HL-60/S4 treated with phorbol 12-myristate 13-acetate at 8.2 ng/mL for 4 days and 3 days (cell line): ENCODE measurements at regions not wholly inside any gene's neighbourhood (a gene's known extent, or its start where the extent isn't known, plus 50 kb on each side); places are given as distances from the start of the nearest gene placed in this dataset.
"Not testable (repeated sequence)": the region's sequence is repeated elsewhere in the genome, so short reads cannot be mapped to it uniquely, and the experiment has no call there.

Source experiments
- in situ Hi-C: fragments of 300-500 bp; cut with MboI; formaldehyde crosslinking; loops from 2 replicates; pipeline ENCODE4 v1.15.0; 2022; ENCODE audit warnings: low sequenced_read_pairs

DNA sequence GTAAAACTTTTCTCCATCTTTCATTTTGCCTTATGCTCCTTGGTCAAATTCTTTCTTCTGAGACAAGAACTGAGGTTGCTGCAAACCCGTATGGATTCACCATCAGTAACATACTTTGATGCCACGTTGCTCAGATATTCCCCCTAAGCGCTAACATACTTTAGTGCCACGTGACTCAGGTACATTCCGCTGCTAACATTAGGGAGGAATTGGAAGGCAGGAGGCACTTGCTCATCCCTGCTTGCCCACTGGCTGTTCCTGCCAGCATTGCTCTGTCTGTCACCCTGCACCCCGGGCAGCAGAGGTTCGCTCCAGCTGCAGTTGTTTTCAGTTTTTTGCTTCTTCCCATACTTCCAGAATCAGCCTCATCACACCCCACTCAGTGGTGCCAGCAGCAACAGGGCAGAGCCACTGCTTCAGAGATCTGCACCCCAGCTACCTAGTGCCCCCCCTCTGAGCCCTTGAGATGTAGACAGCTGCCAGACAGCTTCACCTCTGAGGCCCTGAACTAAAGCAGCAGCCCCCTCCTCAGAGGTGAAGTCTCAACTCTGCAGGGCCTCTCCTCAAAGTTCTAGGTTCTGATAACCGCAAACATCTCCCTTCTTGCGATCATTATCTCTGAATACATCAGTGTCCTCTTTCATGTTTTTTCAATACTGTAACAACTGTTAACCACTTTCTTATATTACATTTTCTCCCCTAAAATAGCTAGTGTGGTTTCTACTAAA, 228.0 kb upstream of the KIF2A start:
- in situ Hi-C loops, result no loop called here

DNA sequence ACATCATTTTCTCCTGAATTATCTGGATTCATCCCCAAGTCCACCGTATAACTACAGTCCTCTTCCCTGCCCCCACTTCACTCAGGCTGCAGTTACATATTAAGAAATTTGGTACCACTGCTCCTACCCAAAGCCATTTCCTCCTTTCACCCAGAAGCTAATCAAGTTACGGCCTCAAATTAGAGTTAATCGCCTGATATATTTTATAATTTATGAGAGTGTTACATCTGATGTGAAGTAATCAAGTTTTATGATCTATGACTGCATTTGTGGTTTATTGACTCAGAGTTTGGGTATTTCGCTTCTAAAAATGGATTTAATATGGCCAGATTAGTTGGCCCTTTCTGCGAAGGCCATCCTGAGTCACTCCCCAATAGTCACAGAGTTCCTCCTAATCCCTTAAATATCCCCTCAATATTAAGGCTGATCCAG, 223.6 kb upstream of the KIF2A start:
- in situ Hi-C loops, result no loop called here

DNA sequence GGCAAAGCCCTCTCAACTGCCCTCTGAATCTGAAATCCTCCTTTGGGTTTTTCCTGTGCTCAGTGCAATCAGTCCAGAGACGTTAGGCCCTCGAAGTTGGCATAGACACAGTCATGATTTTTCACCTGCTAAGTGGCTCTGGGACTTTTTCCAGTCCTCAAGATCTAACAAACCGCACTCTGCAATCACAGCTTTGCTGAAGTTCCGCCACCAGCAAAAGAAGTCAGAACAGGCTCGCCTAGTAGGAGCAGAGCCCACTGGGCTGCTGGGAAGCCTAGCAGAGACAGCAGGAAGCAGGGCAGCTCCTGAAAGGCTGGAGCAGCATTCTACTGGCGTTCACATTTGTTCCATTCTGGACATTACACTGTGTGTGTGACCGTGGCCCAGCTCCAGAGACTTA, 222.8 kb upstream of the KIF2A start:
- in situ Hi-C loops, result no loop called here

DNA sequence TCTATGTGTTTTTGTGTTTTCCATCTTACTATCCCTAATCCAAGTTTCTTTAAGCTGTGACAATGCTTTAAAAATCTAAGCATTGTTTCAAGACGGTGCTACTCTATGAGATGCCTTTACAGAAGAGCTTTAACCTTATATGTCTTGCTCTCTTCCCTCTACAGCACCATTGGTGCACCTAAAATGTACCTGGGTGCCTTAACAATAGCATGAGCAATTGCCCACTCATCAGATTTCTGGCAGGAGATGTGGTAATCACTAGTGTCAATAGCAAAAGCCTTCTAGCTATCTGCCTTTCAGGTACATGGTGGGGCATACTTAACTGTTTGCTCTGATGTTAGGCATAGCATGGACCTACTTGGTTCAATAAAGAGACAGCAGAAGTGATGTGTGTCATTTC, 222.3 kb upstream of the KIF2A start:
- in situ Hi-C loops, result no loop called here

DNA sequence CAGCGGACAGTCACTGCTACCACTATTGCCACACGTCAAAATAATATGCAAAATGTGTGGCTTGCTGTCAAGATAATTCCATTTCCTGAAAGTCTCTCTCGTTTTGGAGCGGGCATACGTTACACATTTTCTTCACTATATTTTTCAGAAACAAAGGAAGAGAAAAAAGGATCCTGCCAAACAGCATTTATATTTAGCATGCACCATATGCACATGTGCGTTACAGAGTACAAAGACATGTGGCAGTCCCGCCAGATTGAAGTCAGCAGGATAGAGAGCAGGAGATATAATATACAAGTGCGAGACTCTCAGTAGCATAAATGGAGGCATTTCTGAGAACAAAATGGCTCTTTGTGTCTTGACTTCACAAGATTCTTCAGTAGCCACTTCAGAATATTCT, 221.6 kb upstream of the KIF2A start:
- in situ Hi-C loops, result no loop called here

DNA sequence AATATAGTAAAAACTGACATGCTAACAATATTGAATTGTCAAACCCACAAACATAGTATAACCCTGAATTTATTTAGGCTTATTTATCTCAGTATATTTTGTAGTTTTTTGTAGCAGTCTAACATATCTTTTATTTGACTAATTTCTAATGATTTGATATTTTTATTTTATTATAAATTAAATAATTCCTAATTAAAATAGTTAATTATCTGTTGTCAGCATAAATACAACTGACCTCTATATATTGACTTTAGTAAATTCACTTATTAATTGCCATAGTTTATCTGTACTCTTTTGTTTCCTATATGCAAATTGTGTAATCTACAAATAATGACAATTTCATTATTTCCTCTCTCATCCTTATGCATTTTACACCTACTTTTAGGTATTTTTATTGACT, 215.1 kb upstream of the KIF2A start:
- in situ Hi-C loops, result no loop called here

DNA sequence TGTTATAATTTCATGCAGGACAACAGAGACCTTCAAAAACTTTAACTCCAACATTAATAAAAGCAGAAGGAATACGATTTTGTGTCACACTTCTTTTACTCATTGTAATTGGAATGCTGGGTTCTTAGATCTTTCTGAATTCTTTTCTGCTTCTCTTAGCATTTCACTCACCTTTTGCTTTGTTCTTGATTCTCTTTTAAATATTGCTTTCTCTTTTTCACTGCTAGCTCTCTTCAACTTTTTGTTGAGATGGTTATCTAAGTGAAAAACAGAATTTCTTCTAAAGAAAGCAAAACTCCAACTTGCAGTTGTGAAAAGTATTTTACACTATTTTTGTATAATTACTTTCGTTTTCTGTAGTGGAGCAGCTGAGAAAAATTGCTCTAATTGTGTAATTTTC, 212.6 kb upstream of the KIF2A start:
- in situ Hi-C loops, result no loop called here

DNA sequence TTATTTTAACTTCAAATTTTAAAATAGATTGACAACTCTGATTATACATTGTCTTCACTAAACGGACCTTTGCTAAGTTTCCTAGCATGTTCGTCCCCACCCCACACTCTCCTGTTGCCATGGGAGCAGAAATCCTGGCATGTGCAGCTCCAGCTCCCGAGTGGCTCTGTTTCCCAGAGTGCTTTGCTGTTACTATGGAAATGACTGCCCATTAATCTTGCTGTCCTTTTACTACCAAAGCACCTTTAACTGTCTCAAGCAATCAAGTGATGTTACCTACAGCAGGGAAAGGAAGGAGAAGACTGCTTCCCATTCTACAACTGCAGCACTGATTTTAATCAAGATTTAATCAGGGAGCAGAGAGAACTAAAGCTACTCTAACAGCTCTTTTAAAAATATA, 212.0 kb upstream of the KIF2A start:
- in situ Hi-C loops, result no loop called here

DNA sequence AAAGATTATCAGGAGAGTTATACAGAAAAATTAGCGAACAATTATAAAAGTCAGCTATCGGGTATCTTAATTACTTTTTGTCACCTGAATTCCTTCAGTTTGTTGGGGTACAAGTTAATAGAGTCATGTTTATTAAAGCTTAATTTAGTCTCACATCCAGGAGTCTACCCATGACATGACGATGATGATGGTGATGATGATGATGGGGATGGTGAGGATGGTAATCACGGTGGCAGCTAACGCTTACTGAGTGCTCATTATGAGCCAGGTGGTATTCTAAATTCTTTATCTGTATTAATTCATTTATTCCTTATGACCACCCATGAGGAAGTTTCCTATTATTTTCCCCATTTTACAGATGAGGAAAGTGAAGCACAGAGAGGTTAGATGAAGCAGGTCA, 208.6 kb upstream of the KIF2A start:
- in situ Hi-C loops, result no loop called here

DNA sequence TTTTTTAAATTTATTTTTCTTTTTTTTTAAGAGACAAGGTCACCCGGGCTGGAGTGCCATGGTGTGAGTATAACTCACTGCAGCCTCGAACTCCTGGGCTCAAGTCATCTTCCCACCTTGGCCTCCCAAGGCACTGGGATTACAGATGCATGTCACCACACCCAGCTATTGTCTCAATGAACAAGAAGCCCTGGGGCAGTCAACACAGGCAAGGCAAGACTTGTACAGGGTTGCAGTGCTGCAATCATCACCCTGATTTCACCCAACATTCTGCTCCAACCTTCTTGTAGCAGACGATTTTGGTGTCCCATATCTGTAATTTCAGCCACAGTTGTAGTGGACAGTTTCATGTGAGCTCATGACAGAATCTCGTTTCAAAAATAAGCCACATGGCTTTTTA, 205.8 kb upstream of the KIF2A start:
- in situ Hi-C loops, result no loop called here

DNA sequence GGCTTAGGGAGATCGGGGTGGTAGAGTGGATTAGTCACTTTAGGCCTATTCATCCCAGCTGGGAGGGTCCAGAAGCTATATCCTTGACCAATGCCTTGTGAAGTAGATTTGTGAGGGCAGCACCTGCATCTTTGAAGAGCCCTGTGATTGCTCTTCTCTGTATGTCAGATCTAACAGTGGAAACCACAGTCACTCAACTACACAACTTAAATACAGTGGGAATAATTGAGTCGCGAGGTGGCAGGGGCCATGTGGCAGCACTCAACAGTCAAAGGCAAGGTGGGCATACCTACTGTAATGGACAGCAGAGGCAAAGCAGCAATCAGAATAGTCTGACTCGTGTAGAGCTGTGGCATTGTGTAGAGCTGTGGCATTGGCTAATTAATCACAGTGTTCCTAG, 202.1 kb upstream of the KIF2A start:
- in situ Hi-C loops, result not testable (repeated sequence)

DNA sequence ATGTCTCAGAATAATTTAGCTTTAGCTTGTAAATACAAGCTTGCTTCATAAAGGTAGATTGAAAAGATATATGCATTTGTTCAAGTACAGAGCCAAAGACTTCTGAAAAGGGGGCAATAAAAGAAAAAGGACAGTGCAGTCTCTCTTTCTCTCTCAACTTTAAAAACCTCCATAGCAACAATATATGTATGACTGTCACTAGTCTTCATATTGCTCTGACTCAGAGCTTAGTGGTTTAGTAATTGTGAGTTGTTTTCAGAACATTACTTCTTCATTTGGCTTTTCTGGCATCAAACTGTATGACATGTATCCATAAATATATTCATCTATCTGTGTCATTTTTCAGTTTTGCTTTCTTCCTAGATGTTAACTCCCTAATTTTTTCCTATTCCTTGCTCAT, 194.6 kb upstream of the KIF2A start:
- in situ Hi-C loops, result no loop called here

DNA sequence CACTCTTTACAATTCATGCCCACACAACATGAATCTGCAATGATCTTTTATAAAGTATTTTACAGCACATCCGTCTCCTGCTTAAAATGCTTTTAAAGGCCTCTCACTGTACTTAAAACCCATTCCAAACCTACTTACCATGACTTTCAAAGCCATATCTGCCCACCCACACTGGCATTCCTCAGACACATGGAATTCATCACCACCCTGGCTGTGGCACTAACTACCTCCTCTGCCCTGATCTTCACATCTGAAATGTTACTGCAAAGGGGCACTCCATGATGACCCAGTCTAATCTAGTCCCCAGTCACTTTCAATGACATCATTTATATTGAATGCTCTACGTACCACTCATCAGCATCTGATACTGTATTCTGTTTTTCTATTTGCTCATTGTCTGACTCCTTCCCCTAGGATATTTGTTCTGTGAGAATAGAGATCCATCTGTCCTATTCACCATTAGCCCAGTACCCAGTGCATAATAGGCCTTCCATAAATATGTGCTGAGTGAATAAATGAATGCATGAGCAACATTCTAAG, 193.2 kb upstream of the KIF2A start:
- in situ Hi-C loops, result no loop called here

DNA sequence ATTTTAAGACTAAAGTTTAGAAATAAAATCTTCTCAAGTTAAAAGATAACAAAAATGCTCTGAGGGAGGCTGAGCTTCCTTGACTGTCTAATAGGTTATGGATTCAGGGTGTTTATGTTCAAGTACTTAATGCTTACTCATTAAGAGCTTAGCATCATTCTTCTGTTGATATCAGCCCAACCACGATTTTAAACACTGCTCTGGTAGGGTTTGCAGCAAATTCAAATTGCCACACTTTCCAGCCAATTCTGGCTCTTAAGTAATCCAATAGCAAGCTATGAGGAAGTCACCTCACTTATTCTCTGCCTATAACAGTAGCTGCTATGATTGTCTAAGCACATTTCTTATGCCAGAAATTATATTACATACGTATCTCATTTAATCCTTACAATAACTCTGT, 191.0 kb upstream of the KIF2A start:
- in situ Hi-C loops, result no loop called here

DNA sequence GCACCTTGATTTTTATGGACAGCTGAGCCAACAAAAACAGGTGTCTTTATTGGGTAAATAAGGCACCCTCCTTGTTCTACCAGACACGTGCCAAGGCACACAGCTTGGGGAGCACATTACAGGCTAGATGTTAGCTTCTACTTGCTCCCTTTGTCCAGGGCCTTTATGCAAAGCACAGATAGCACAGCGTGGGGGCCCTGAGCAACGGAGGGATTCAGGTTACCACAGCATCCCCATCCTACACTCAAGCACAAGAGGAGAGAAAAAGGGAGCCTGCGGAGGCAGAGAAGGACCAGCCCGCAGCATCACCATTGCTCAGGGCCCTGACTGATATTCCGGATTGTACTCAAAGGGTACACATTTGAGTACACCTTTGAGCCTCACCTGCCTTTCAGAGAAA, 181.7 kb upstream of the KIF2A start:
- in situ Hi-C loops, result no loop called here

DNA sequence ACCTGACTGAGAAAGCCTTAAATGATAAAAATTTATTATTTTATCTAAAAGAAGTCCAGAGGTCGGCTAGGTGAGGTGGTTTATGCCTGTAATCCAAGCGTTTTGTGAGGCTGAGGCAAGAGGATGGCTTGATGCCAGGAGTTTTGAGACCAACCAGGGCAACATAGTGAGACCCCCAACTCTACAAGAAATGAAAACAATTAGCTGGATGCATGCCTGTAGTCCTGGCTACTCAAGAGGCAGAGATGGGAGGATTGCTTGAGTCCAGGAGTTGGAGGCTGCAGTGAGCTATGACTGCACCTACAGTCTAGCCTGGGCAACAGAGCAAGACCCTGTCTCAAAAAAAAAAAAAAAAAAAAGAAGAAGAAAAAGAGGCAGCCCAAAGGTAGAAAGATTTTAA, 179.9 kb upstream of the KIF2A start:
- in situ Hi-C loops, result no loop called here

DNA sequence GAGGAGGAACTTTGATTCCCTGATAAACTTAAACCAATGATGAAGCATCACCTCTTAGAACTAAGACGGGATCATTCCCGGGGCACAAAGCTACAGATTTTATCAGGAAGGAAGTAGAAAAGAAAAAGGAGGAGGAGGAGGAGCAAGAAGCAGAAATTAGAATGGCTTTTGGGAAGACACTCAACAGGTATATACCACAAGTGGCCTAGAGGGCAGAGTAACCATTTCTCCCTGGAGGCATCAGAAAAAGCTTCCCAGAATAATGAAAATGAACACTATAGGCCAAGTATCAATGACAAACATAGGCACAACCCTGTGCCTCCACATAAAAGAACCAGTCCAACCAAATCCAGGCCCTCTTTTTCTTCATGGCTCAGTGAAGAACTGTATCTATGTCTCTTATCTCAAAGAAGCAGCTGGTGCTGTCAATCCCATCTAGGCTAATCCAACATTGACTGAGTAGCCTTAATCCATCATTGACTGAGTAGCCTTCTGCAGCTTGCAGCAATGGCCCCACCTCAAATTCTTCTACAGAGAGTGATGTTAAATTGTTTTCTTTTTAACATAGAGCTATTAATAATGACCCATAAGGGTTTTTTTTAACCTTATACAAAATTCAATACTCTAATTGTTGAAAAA, 178.8 kb upstream of the KIF2A start:
- in situ Hi-C loops, result no loop called here

DNA sequence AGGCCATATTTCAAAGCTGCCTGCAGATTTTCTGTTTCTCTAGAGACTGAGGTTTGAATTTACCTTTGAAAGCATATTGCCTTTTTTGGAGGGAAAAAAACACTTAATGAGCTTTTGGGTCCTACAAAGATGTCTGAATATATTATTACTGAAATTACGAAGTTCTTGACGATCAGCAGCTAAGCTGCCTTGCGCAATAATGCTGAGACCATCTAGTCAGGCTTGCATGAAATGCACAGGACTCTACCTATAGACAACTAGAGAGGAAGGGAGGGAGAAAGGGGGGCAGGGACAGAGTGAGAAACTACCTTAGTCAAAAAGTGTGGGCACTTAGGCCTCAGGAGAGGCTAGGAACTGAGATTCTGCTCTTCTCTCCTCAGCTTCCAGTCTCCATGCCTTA, 175.9 kb upstream of the KIF2A start:
- in situ Hi-C loops, result no loop called here

DNA sequence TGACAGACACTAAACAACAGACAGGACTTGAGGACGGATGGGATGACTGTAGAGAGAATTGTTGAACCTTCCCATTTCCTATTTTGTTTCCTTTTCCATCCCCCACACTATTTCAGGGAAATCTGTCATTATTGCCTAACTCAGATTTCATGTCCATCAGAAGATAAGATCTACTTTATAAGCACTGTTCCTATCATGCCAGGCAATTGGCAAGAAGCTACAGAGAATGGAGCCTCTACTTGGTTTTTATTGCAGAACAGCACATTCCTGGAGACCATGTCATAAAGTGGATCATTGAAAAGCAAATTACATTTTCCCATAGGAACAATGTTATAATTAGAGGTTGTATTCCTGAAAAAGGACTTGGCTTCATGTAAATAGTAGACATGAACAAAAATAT, 173.7 kb upstream of the KIF2A start:
- in situ Hi-C loops, result no loop called here

DNA sequence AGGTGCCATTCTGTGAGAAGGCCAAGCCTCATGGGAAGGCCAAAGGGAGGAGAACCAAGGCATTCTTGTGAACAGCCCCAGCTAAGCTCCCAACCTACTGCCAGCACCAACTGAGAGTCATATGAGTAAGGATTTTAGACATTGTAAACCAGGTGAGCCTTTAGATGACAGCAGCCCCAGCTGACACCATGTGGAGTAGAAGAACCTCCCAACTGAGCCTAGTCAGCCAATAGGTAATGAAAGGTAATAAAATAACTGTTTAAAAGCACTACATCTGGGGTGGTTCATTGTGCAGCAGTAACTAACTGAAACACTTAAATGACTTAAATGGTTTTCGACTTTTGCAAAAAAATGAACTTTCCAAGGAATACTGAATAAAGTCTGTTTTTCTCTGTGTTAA, 172.6 kb upstream of the KIF2A start:
- in situ Hi-C loops, result no loop called here

DNA sequence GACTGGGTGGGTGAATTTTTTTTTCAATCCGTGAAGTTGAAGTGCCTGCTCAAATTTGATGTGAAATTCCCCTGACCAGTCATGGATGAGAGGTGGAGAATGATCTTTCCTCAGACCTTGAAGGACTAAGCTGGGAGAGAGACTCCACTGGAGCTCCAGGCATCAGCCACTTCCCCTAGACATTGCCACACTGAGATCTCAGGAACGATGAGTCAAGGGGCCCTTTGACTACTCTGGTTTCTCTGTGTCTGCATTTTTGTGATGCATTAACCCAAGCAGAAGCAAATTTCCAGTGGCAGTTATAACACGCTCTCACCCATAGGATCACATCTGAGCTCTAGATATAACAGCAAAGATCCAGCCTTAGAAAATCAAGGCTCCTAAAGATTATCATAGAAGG, 171.2 kb upstream of the KIF2A start:
- in situ Hi-C loops, result no loop called here

DNA sequence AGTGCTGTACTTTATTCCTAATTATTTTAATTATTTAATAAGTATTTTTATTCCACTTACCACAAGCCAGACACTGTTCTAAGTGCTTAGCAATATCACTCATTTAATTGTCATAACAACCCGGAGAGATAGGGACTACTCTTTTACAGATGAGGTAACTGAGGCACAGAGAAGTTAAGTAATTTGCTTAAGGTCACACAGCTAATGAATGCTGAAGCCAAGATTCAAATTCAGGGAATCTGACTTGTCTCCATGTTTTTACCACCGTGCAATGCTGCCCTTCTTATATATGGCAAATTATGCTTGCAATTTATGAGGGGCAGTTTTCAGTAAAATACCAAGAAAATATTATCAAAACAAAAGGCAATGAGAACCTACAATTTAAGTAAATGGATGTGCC, 168.4 kb upstream of the KIF2A start:
- in situ Hi-C loops, result no loop called here

DNA sequence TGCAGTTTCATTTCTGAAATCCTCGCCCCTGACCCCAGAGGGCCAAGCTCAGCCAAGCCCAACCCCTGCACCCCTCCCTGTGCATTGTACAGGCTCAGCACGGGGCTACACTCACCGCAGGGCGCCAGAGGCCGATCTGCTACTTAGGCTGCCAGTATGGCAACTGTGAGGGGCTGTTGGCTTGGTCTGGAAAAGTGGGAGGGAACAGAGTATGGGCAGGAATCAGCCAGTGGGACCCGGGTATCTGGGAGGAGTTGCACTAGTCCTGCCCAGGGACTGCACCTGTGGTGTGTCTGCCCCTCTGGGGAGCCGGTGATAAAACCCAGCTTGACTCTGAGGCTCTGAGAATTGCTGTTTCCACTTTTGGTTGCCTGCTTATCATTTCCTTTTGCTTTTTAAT, 167.4 kb upstream of the KIF2A start:
- in situ Hi-C loops, result no loop called here
